ENCODE measurements at regions not wholly inside any gene's neighbourhood (a gene's known extent, or its start where the extent isn't known, plus 50 kb on each side); places are given as distances from the start of the nearest gene placed in this dataset.
"Not testable (repeated sequence)": the region's sequence is repeated elsewhere in the genome, so short reads cannot be mapped to it uniquely, and the experiment has no call there.

GRCh38 chr6:135722190-135722589 lies 129.3 kb upstream of the PDE7B start:
- DNase-seq (ENCODE audit: low spot score), result no peak

DNA sequence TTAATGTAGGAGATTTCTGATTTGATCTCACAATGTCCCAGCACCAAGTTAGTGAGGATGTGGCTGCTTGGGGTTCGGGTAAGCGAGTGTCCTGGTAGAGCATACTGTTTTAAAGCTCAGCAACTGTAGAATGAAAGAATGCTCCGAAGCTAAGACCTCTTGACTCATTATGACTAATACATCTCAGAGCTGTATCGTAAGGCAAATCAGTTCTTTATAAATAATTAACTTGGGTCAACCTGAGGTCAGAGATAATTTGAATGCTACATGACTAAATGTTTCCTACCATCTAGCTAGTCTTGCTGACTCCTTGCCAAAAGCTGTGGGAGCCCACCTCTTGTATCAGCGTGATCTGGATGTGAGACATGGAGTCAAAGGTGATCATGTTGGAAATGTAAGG lies 128.8 kb upstream of the PDE7B start:
- no peak for DNase-seq (ENCODE audit: low spot score)

DNA sequence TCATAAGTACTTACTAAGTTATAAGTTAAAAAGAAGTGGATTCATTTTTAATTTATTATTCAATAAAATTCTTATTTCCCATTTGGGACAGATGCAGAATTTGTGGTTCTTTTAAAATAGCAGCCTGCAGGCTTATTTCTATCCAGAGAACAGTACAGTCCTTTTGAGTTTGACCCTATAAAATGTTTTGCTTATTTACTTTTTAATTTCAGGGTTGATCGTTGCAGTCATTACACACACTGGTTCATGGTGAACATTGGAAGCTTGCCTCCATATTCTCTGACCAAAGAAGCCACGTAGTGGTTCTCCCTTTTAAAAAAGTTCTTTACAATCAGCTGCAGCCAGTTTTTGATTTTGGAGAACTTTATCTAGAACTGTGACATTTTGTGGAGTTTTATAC lies 122.9 kb upstream of the PDE7B start:
- no peak for DNase-seq (ENCODE audit: low spot score)

- DNase-seq (ENCODE audit: low spot score), result no peak
Measured at GRCh38 chr6:135731116-135731515, 120.4 kb upstream of the PDE7B start.

GRCh38 chr6:135736351-135736750 lies 115.2 kb upstream of the PDE7B start:
- not testable (repeated sequence) for DNase-seq (ENCODE audit: low spot score)

DNA sequence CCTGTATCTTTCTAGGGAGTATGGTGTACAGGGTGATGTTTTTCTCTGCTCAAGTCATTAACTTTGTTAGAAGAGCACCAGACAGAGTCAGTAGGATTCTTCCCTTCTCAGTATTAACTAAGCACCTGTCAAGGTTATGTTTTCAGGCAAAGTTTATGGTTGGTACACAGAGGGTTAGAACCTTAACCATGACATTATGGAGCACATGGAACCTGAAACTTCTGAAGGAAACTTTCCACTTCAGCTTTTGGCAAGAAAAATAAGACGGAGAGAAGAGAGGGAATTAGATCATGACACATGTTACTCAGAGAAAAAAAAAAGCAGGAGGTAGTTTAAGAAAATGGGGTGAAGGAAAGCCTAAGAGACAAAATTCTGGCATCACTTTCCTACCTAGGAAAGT lies 112.9 kb upstream of the PDE7B start:
- DNase-seq (ENCODE audit: low spot score), result no peak

DNA sequence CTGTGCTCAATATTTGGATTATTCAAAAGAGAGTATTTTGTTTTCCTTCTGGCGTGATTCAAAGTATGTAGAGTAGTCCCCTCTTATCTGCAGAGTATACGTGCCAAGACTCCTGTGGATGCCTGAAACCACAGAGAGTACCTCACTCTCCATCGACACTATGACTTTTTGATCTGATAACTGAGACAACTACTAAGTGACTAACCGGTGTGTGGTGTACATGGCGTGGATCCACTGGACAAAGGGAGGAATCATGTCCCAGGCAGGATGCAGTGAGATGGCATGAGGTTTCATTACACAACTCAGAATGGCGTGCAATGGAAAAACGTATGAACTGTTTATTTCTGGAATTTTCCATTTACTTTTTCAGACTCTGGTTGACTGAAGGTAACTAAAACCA lies 112.2 kb upstream of the PDE7B start:
- DNase-seq (ENCODE audit: low spot score), result no peak

DNA sequence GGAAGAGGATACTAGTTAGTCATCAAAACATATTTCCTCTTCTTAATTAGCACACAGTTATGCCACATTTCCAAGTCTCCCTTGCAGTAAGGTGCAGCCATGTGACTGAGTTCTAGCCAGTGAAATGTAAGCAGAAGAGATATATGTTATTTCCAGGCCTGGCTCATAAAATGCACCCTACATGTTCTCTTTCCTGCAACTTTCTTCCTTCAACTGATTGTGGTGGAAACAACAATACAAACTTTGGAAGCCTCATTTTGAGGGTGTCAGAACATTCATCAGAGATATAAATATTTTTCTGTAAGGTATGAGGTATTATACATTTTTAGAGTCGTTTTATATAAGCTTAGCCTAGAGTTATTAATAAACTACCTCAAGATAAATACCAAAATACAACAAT lies 110.9 kb upstream of the PDE7B start:
- no peak for DNase-seq (ENCODE audit: low spot score)

- no peak for DNase-seq (ENCODE audit: low spot score)
Measured at GRCh38 chr6:135743476-135743875, 108.0 kb upstream of the PDE7B start.

DNA sequence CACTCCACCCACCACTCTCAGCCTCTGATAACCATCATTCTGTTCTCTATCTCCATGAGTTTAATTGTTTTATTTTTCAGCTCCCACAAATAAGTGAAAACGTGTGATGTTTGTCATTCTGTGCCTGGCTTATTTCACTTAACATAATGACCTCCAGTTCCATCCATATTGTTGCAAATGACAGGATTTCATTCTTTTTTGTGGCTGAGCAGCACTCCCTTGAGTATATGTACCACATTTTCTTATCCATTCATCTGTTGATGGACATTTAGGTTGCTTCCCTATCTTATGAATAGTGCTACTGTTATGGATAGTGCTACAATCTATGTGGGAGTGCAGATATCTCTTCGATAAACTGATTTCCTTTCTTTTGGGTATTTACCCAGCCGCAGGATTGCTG lies 103.3 kb upstream of the PDE7B start:
- DNase-seq (ENCODE audit: low spot score), result no peak

DNA sequence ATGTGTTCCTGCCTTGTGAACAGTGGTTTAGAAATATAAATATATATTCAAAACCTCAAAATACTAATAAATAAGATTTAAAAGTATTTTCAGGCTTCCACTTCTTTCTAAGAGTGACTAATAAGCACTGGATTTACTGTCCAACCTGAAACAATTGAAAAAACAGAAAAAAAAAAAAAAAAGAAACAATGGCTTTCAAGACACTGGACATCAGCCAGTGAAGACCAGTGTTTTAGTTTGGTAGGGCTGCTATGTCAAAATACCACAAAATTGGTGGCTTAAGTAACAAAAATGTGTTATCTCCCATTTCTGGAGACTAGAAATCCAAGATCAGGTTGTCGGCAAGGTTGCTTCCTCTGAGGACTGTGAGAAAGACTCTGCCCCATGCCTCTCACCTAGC lies 101.4 kb upstream of the PDE7B start:
- no peak for DNase-seq (ENCODE audit: low spot score)

GRCh38 chr6:135753196-135753595 lies 98.3 kb upstream of the PDE7B start:
- DNase-seq (ENCODE audit: low spot score), result no peak

DNA sequence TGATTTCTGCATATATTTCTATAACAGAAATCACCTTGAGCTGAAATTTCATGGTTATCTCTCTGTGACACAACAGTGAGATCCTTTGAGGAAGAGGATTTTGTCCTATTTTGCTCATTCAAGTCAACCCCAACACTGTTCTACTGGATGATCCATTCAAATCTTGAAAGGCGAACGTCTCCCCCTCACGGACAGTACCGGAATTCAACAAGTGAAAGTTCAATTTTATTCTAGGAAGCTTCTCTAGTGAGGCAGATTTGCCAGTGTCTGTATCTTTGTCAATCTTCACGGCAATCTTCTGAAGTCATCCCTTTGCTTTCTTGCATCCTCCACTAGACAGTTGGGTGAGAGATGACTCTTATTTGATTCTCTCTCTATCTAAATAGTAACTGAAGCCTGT lies 91.7 kb upstream of the PDE7B start:
- DNase-seq (ENCODE audit: low spot score), result no peak

DNA sequence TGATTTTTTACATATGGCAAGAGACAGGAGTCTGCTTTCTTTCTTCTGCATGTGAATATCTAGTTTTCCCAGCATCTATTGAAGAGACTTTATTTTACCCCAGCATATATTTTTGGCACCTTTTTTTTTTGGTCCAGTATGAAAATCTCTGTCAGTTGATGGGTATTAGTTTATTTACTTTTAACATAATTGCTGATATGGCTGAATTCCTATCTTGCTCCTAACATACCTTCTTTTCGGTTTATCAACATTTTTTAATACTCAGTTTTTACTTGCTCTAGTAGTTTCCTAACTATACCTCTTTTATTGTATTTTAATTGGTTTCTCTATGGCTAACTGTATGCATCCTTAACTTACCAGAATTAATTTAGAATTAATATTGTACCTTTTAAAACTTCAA lies 77.5 kb upstream of the PDE7B start:
- no peak for DNase-seq (ENCODE audit: low spot score)

GRCh38 chr6:135779213-135779612 lies 72.3 kb upstream of the PDE7B start:
- no peak for DNase-seq (ENCODE audit: low spot score)

DNA sequence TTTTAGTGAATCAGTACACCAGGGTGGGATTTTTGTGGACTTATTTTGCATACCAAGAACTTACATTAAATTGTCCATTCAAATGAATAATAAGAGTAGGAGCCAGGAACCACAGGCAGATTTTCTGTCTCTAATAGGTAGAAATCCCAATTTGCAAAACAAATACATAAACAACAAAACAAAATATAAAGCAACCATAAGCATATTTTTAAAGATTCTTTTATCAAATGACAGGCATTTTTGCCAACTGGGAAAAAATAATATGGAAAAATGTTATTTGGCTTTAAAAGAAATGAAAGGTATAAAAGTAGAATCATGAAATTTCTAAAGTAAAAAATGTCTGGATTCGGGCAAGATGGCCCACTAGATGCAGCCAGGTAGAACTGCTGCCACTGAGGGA lies 71.2 kb upstream of the PDE7B start:
- DNase-seq (ENCODE audit: low spot score), result no peak

GRCh38 chr6:135782546-135782945 lies 69.0 kb upstream of the PDE7B start:
- no peak for DNase-seq (ENCODE audit: low spot score)

DNA sequence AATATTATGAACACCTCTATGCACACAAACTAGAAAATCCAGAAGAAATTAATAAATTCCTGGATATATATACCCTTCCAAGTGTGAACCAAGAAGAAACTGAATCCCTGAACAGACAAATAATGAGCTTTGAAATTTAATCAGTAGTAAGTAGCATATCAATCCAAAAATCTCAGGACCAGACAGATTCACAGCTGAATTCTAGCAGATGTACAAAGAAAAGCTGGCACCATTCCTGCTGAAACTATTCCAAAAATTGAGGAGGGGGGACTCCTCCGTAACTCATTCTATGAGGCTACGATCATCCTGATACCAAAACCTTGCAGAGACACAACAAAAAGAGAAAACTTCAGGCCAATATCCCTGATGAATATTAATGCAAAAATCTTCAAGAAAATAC lies 67.0 kb upstream of the PDE7B start:
- no peak for DNase-seq (ENCODE audit: low spot score)

GRCh38 chr6:135789375-135790050 lies 62.0 kb upstream of the PDE7B start:
- DNase-seq (ENCODE audit: low spot score), result no peak

- DNase-seq (ENCODE audit: low spot score), result no peak
Measured at GRCh38 chr6:135791441-135791840, 60.1 kb upstream of the PDE7B start.

DNA sequence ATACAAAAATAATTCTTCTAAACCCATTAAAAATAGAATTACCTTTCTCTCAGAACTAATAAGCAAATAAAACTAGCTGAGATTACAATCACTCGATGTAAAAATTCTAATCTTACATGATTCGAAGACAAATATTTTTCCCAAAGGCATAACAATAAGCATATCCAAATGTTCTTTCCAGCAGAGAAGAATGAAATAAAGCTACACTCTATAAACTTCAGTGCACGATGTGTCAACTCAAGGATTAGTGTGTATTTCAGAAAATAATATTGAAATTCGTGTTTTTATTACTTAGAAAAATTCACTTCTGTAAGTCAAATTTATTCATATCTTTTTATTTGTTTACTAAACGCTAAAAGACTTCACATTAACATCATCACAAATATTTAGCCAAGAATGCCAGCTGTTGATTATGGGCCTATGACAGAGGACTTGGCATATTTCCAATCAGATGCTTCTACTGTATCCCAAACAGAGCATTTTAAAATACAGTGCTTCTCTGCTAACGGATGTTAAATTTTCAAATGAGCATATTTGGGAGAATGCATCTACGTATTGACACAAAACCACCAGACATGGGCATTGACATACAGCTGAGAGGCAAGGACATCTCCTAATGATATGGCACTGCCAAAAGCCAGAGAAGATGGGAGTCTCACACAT lies 54.7 kb upstream of the PDE7B start:
- peak; percentile 5 for DNase-seq (ENCODE audit: low spot score)

DNA sequence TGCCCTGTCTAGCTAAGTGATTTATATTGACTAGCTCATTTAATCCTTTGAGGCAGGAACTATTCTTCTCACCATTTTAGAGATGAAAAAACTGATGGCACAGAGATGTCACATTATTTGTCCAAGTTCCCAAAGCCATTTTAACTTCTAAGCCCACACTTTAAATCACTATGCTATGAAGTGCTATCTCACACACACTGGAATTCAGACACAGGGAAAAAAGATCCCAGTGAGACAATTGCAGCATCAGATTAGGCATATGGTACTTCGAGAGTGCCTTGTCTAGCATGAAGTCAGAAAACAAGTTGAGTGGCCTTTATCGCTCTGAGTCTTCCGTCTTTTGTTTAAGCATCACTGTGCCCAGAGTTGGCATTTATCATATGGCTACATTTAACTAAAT lies 54.1 kb upstream of the PDE7B start:
- DNase-seq (ENCODE audit: low spot score), result no peak

GRCh38 chr6:135798751-135799515 lies 52.6 kb upstream of the PDE7B start:
- DNase-seq (ENCODE audit: low spot score), result no peak
